Activated CD8-positive, alpha-beta T cell treated with anti-CD3 and anti-CD28 coated beads, Interleukin-2, amount 10 ng/mL, durations not matched to agents 7 days and 5 days (primary cell): ENCODE measurements at regions not wholly inside any gene's neighbourhood (a gene's known extent, or its start where the extent isn't known, plus 50 kb on each side); places are given as distances from the start of the nearest gene placed in this dataset. TPM values are rescaled to one million over a fixed set of nuclear protein-coding genes. Genes with fewer than 3 reads are reported as not detected.

ENCODE experiments used
- ATAC-seq: fragments of 150-1000 bp; cut with Tn5 transposase; one replicate; pipeline ENCODE4 v1.10.0; 2021; ENCODE audit warnings: moderate library complexity
- CTCF ChIA-PET: fragments of 350-600 bp; sonication (Branson Sonifier 250); formaldehyde crosslinking; loops from one replicate; lab custom pipeline; 2021; ENCODE audit warnings: antibody characterized with exemption; lab: Charles Lee
- POLR2A ChIA-PET: fragments of 350-600 bp; sonication (Branson Sonifier 250); formaldehyde crosslinking; loops from one replicate; lab custom pipeline; 2021; ENCODE audit warnings: antibody characterized with exemption; lab: Charles Lee
- DNase-seq: peaks from one replicate; pipeline ENCODE4 v3.0.0-alpha.2; 2020
- H3K27ac Mint-ChIP-seq: one replicate; pipeline ENCODE4 v1.8.0; 2021; ENCODE audit warnings: mild to moderate bottlenecking, mixed read lengths
- H3K27me3 Mint-ChIP-seq: one replicate; pipeline ENCODE4 v1.8.0; 2021; ENCODE audit warnings: low read depth, mixed read lengths
- H3K36me3 Mint-ChIP-seq: one replicate; pipeline ENCODE4 v1.8.0; 2021; ENCODE audit warnings: low read depth, mixed read lengths
- H3K4me1 Mint-ChIP-seq: one replicate; pipeline ENCODE4 v1.8.0; 2021; ENCODE audit warnings: low read depth, mixed read lengths
- H3K4me3 Mint-ChIP-seq: one replicate; pipeline ENCODE4 v1.8.0; 2021; ENCODE audit warnings: mild to moderate bottlenecking, mixed read lengths
- H3K9me3 Mint-ChIP-seq: one replicate; pipeline ENCODE4 v1.8.0; 2022; ENCODE audit warnings: mixed read lengths; ENCODE audit not compliant: insufficient read depth
- microRNA-seq: library from miRNA; unstranded; fragments of <30 nt; microRNA quantifications from one replicate; pipeline ENCODE4 v1.2.0, GENCODE V29; 2022

DNA sequence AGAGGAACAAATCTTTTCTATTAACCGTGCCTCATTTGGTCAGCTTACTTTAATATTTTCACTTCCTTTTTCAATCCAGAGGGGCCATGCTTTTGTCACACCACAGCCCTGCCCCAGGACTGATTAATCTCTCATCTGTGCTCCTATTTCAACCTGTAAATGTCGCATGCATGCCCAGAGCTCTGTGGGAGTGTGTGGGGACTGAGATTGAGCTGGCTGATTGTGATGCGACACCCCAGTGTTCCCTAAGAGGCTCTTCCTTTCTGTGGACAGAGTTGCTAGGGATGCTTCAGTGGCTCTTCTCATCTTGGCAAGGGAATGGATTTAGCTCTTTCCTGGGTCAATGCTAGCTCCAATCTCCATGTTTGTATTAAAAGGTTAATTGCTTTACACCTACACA, 249.6 kb downstream of the TDRD3 start:
- Mint-ChIP-seq H3K4me1 (no peaks in the 10 kb centered on the region), H3K9me3 (no peaks in the 10 kb centered on the region), H3K27me3 (peaks cover 2% of the 10 kb centered on the region), H3K36me3 (no peaks in the 10 kb centered on the region), H3K4me3 (no peak overlapping the region), H3K27ac (no peak overlapping the region)
- ATAC-seq = no peak
- DNase-seq = no peak
- CTCF ChIA-PET = no interaction called here
- POLR2A ChIA-PET = no interaction called here

DNA sequence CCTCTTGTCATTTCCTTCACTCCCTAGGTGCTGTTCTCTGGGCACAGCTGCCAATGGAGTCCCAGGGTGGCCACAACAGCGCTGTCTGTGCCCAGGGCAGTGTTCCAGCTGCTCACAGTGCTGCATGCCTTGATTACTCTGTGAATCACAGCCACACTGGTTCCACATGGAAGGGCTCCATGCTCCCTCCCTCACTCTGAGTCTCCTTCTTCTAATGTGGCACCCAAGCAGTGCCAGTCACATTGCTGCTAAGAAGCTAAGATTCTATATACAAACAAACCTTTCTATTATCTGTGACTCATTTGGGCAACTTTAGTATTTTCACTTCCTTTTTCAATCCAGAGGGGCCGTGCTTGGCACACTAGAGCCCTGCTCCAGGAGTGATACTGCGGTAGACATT, 248.7 kb downstream of the TDRD3 start:
- Mint-ChIP-seq H3K27ac (no peak overlapping the region), H3K4me3 (no peak overlapping the region), H3K9me3 (no peaks in the 10 kb centered on the region), H3K36me3 (no peaks in the 10 kb centered on the region), H3K27me3 (peaks cover 2% of the 10 kb centered on the region), H3K4me1 (no peaks in the 10 kb centered on the region)
- POLR2A ChIA-PET = no interaction called here
- CTCF ChIA-PET = no interaction called here
- DNase-seq (no peak), ATAC-seq (no peak)

DNA sequence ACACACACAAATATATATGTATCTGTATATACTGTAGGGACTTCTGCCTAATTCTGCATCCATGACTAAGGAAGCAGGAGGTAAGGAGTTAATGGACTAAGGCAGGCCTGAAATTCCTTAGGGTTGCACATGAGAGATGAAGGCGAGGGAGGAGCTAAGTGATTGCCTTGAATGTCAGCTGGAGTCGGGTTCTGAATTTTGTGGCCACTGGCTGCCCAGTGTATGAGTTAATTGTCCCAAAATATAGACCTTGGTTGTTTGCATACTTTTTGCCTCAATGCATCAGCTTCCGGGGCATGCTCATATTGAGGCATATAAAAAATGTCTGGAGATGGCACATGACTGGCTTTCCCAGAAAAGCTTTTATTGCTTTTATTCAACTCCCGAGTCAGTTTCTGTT, 245.5 kb downstream of the TDRD3 start:
- ATAC-seq = no peak
- Mint-ChIP-seq H3K27ac (no peak overlapping the region), H3K4me3 (no peak overlapping the region), H3K9me3 (no peaks in the 10 kb centered on the region), H3K27me3 (peaks cover 2% of the 10 kb centered on the region), H3K4me1 (no peaks in the 10 kb centered on the region), H3K36me3 (no peaks in the 10 kb centered on the region)
- POLR2A ChIA-PET = no interaction called here
- CTCF ChIA-PET = interaction anchor here (2.1 kb wide), 1 partner anchor 15 kb away, joined by 4 read pairs; no protein-coding TSS in a partner anchor
- DNase-seq = no peak

DNA sequence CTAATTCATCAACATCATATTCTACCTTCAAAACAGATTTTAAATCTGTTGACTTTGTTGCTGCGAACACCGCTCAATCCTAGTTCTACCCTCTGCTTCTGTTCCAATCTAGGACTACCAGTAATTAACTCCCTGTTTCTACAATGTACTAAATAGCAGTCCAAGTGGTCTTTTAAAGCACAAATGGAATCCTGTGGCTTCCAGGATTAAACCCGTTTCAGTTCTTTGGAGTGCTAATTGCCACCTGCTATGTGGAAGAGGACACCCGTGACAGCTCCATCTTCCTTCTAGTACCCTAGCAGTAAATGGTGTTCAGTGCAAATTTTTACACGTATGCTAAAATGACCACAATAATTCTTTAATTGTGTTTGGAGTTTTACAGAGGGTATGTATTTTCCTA, 232.1 kb downstream of the TDRD3 start:
- Mint-ChIP-seq H3K9me3 (no peaks in the 10 kb centered on the region), H3K27me3 (no peaks in the 10 kb centered on the region), H3K4me1 (no peaks in the 10 kb centered on the region), H3K36me3 (no peaks in the 10 kb centered on the region), H3K27ac (no peak overlapping the region), H3K4me3 (no peak overlapping the region)
- ChIA-PET POLR2A (no interaction called here), CTCF (no interaction called here)
- ATAC-seq = no peak
- DNase-seq = no peak

DNA sequence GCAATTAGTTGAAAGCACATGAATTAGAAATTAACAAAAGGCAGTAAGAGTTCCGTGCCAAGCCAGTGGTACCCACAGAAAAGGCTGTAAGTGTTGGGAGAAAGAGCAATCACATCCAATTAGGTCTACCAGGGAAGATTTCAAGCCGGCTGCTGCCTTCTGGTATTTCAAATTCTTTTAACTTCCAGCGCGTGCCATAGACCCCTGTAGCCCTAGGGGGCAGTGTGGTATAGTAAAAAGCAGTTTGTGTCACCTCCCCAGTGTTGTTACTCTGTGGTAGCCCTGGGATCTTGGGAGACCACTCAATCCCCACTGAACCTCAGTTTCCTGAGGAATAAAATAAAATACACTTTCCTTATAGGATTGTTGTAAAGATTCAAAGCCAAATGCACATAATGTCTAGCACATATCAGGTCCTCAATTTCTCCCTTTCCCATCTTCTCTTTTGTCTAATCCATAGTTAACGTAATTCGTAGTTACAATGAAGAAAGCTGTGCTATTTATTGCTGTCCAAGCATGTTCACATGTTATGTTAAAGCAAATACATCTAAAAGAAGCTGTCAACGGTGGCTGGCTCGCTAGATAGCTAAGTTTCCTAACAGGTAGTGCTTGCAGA, 230.2 kb downstream of the TDRD3 start:
- POLR2A ChIA-PET = no interaction called here
- Mint-ChIP-seq H3K4me3 (no peak overlapping the region), H3K4me1 (no peaks in the 10 kb centered on the region), H3K27ac (no peak overlapping the region), H3K36me3 (no peaks in the 10 kb centered on the region), H3K27me3 (no peaks in the 10 kb centered on the region), H3K9me3 (no peaks in the 10 kb centered on the region)
- CTCF ChIA-PET = interaction anchor here (0.5 kb wide), 1 partner anchor 674 kb away, joined by 4 read pairs; no protein-coding TSS in a partner anchor
- DNase-seq (no peak), ATAC-seq (no peak)

Small RNAs in the stretch of these regions (microRNA-seq; reads per million reads assigned to microRNA genes)
- gene MIR3169 = not detected
